ENCODE measurements at regions not wholly inside any gene's neighbourhood (a gene's known extent, or its start where the extent isn't known, plus 50 kb on each side); places are given as distances from the start of the nearest gene placed in this dataset.

GRCh38 chr3:36606871-36607765, 157.2 kb downstream of the DCLK3 start:
- no peaks in the 10 kb centered on the region for H3K4me1 Mint-ChIP-seq

More at GRCh38 chr3:36606871-36607765, 157.2 kb downstream of the DCLK3 start:
- WGBS (ENCODE audit: extremely low coverage, insufficient read length, low lambda C conversion rate) = no CpG with 5 or more reads among the region's 4 CpGs
- no peak overlapping the region for H3T11ph ChIP-seq (ENCODE audit: low read length)
- H3K23ac ChIP-seq (ENCODE audit: insufficient read length, low read depth, low read length) = no peak overlapping the region
- no peaks in the 10 kb centered on the region for H4K20me1 ChIP-seq (ENCODE audit: control insufficient read depth, insufficient read depth, insufficient read length)
- no peak for TF ChIP-seq CTCF (conservative IDR thresholded peaks at IDR 0.05)
- no peak for DNase-seq
- H3K23me2 ChIP-seq (ENCODE audit: insufficient read length, low read depth, low read length, poor library complexity, severe bottlenecking) = no peaks in the 10 kb centered on the region
- Mint-ChIP-seq H3K27me3 (ENCODE audit: low read depth) (no peaks in the 10 kb centered on the region), H3K27ac (no peak overlapping the region), H3K36me3 (ENCODE audit: insufficient read depth in 1 of 3, low read depth in 3 of 3) (no peaks in the 10 kb centered on the region), H3K4me3 (no peak overlapping the region), H3K9me3 (no peaks in the 10 kb centered on the region)
- H3K56ac ChIP-seq (ENCODE audit: insufficient read length, low read depth, low read length) = no peak overlapping the region
- no peak overlapping the region for H2AK5ac ChIP-seq (ENCODE audit: insufficient read length, low read length)
- H3K79me2 ChIP-seq (ENCODE audit: insufficient read depth, low read length) = no peaks in the 10 kb centered on the region
- H2BK20ac ChIP-seq (ENCODE audit: low read depth, low read length, poor library complexity, severe bottlenecking) = no peak overlapping the region
- H3K9me3 ChIP-seq (ENCODE audit: control insufficient read depth, low read depth, low read length) = no peaks in the 10 kb centered on the region
- H3K27ac ChIP-seq (ENCODE audit: insufficient read length, low read depth, low read length) = no peak overlapping the region
- H2BK15ac ChIP-seq (ENCODE audit: low read depth, low read length) = no peak overlapping the region
- H4K8ac ChIP-seq (replicated peaks; ENCODE audit: insufficient read length, low read depth, low read length) = no peak overlapping the region
- no peak overlapping the region for H3K18ac ChIP-seq (ENCODE audit: insufficient read length, low read depth, low read length)
- H3K27me3 ChIP-seq (ENCODE audit: insufficient read depth, low read length) = no peaks in the 10 kb centered on the region
- H2BK5ac ChIP-seq (ENCODE audit: insufficient read length, low read length) = no peak overlapping the region
- no peak overlapping the region for H4K91ac ChIP-seq (ENCODE audit: insufficient read length, low read depth, low read length)
- no peaks in the 10 kb centered on the region for H3K79me1 ChIP-seq (ENCODE audit: insufficient read depth, low read depth, low read length, poor library complexity, severe bottlenecking)
- H2BK12ac ChIP-seq (ENCODE audit: insufficient read length, low read depth, low read length) = no peak overlapping the region
- no peak overlapping the region for H3K9ac ChIP-seq (ENCODE audit: extremely low read depth, insufficient read length, low read length)
- H4K5ac ChIP-seq (ENCODE audit: insufficient read length, low read depth, low read length) = no peak overlapping the region
- H3K14ac ChIP-seq (ENCODE audit: insufficient read depth, low read length) = no peak overlapping the region
- H2BK120ac ChIP-seq (ENCODE audit: low read depth, low read length, poor library complexity, severe bottlenecking) = no peak overlapping the region
- H3K4ac ChIP-seq (ENCODE audit: low read depth, low read length) = no peak overlapping the region
- no peak overlapping the region for H3K4me2 ChIP-seq (ENCODE audit: insufficient read depth, insufficient read length, low read length)
- H3K4me1 ChIP-seq (ENCODE audit: insufficient read depth, low read length) = no peaks in the 10 kb centered on the region
- no peak overlapping the region for H2AFZ ChIP-seq (ENCODE audit: low read length)

Data from H9 (cell line).